Transverse colon (tissue), 4 donors: ENCODE measurements at regions not wholly inside any gene's neighbourhood (a gene's known extent, or its start where the extent isn't known, plus 50 kb on each side); places are given as distances from the start of the nearest gene placed in this dataset.
A peak's percentile ranks its signal among the peaks of the same experiment; 100 is the strongest.

Source experiments
- DNase-seq: peaks from one replicate; pipeline ENCODE4 v3.0.0-alpha.2; 2019
- H3K27ac ChIP-seq, 4 donors: fragments of 200-600 bp; sonication (generic); 2 replicates each; pipeline ENCODE4 v1.5.1; 2016 to 2018; ENCODE audit warnings: inconsistent platforms in 4 of 4
- H3K27me3 ChIP-seq: fragments of 200-600 bp; sonication (generic); 2 replicates; pipeline ENCODE4 v1.5.1; 2017; ENCODE audit warnings: inconsistent platforms
- H3K36me3 ChIP-seq, 4 donors: fragments of 200-600 bp; sonication (generic); 2 replicates each; pipeline ENCODE4 v1.5.1; 2017 to 2019; ENCODE audit warnings: inconsistent platforms in 4 of 4
- H3K4me1 ChIP-seq, 4 donors: fragments of 200-600 bp; sonication (generic); 2 replicates each; pipeline ENCODE4 v1.5.1; 2017 to 2020; ENCODE audit warnings: inconsistent platforms in 4 of 4
- H3K4me3 ChIP-seq, 4 donors: fragments of 200-600 bp; sonication (generic); 1 replicate in 1 of 4; 2 replicates in 3 of 4; pipeline versions ENCODE4 v1.5.1 to v1.6.1; 2017 to 2019; ENCODE audit warnings: inconsistent platforms in 4 of 4
- H3K9me3 ChIP-seq, 2 donors: fragments of 200-600 bp; sonication (generic); 2 replicates each; pipeline ENCODE4 v1.5.1; 2017 to 2019; ENCODE audit warnings: inconsistent platforms in 2 of 2
- CTCF ChIP-seq, 5 experiments: fragments of 200-600 bp in 3 of 5; fragments of 450-650 bp in 2 of 5; sonication (generic) in 3 of 5; IDR thresholded peaks; 1 replicate in 2 of 5; 2 replicates in 3 of 5; pipeline ENCODE4 v1.5.1; 2016 to 2017; ENCODE audit warnings: antibody characterized with exemption in 5 of 5, inconsistent platforms in 3 of 5, mild to moderate bottlenecking in 2 of 5, moderate library complexity in 1 of 5
- EP300 ChIP-seq: sonication (generic); formaldehyde crosslinking; IDR thresholded peaks from one replicate; pipeline ENCODE4 v1.6.1; 2017; ENCODE audit warnings: antibody characterized with exemption, low read depth
- POLR2A ChIP-seq: fragments of 450-650 bp; IDR thresholded peaks from one replicate; pipeline ENCODE4 v1.6.1; 2016; ENCODE audit warnings: antibody characterized with exemption, mild to moderate bottlenecking, moderate library complexity
- POLR2AphosphoS5 ChIP-seq, 3 donors: sonication (generic); formaldehyde crosslinking; IDR thresholded peaks; one replicate each; pipeline ENCODE4 v1.6.1; 2016; ENCODE audit warnings: antibody characterized with exemption in 3 of 3
- WGBS, 2 donors: methylation state at CpG; one replicate each; pipeline ENCODE4 v1.1.5; 2018; ENCODE audit warnings: low coverage in 1 of 2; 5-methylcytosine and 5-hydroxymethylcytosine counted together
- in situ Hi-C, 4 donors: fragments of 200-750 bp; cut with MboI; loops; one replicate each; pipeline versions ENCODE4 v1.15.0 to v1.15.1; 2017; ENCODE audit warnings: low sequenced_read_pairs in 3 of 4, low pct_ligation_motif_present in 1 of 4, low pct_unique_long_range_greater_than_20kb in 1 of 4
- intact Hi-C: fragments of 100-400 bp; cut with DNase I; formaldehyde crosslinking; loops from one replicate; pipeline ENCODE4 v1.15.1; 2023; ENCODE audit warnings: low total_unique reads

- H3K27me3 ChIP-seq: peaks cover 66% of the 10 kb centered on the region
- TF ChIP-seq CTCF (IDR thresholded peaks at IDR 0.05) (no peak), EP300 (no peak), POLR2AphosphoS5 (IDR thresholded peaks at IDR 0.05) (no peak), POLR2A (no peak)
- no peaks in the 10 kb centered on the region for H3K9me3 ChIP-seq
- no peak overlapping the region for H3K27ac ChIP-seq
- H3K36me3 ChIP-seq: no peaks in the 10 kb centered on the region
- 72% methylated on average over 12 of the region's 12 CpGs; no CpG with 5 or more reads in 1 of the 2 donors for WGBS, 2 donors
- DNase-seq: no peak
- intact Hi-C loops (no loop called here), in situ Hi-C loops (no loop called here)
- no peaks in the 10 kb centered on the region for H3K4me1 ChIP-seq
- no peak overlapping the region for H3K4me3 ChIP-seq
Observed at GRCh38 chr11:64485074-64485473, 70.7 kb upstream of the SLC22A11 start.

- in situ Hi-C loops (no loop called here), intact Hi-C loops (no loop called here)
- TF ChIP-seq EP300 (no peak), POLR2A (no peak), POLR2AphosphoS5 (IDR thresholded peaks at IDR 0.05) (no peak), CTCF (IDR thresholded peaks at IDR 0.05) (peak; percentile 57 to 73 (median 66))
- no peaks in the 10 kb centered on the region for H3K9me3 ChIP-seq
- no peaks in the 10 kb centered on the region for H3K36me3 ChIP-seq
- no peaks in the 10 kb centered on the region for H3K4me1 ChIP-seq
- H3K27me3 ChIP-seq: peaks cover 77% of the 10 kb centered on the region
- peak; percentile 63 for DNase-seq
- WGBS, 2 donors: 0 to 24% methylated on average over 12 to 26 of the region's 26 CpGs
- H3K27ac ChIP-seq: no peak overlapping the region
- no peak overlapping the region for H3K4me3 ChIP-seq
Observed at GRCh38 chr11:64489831-64490441, 65.8 kb upstream of the SLC22A11 start.

GRCh38 chr11:64490562-64491216, 65.1 kb upstream of the SLC22A11 start:
- in situ Hi-C loops: no loop called here
- Histone ChIP-seq H3K4me3 (no peak overlapping the region), H3K4me1 (no peaks in the 10 kb centered on the region), H3K27ac (no peak overlapping the region), H3K36me3 (no peaks in the 10 kb centered on the region), H3K27me3 (peaks cover 75% of the 10 kb centered on the region), H3K9me3 (no peaks in the 10 kb centered on the region)
- intact Hi-C loops: no loop called here
- WGBS, 2 donors: 64 to 72% methylated on average over 9 to 22 of the region's 22 CpGs
- no peak for DNase-seq
- TF ChIP-seq POLR2A (no peak), EP300 (no peak), CTCF (IDR thresholded peaks at IDR 0.05) (no peak), POLR2AphosphoS5 (IDR thresholded peaks at IDR 0.05) (no peak)

- intact Hi-C loops: no loop called here
- H3K4me1 ChIP-seq: no peaks in the 10 kb centered on the region
- 43 to 71% methylated on average over 1 of the region's 1 CpG for WGBS, 2 donors
- in situ Hi-C loops: no loop called here
- no peak overlapping the region for H3K27ac ChIP-seq
- no peak for DNase-seq
- H3K9me3 ChIP-seq: no peaks in the 10 kb centered on the region
- no peaks in the 10 kb centered on the region for H3K36me3 ChIP-seq
- TF ChIP-seq POLR2A: no peak
- TF ChIP-seq POLR2AphosphoS5 (IDR thresholded peaks at IDR 0.05): no peak
- TF ChIP-seq EP300: no peak
- no peak for TF ChIP-seq CTCF (IDR thresholded peaks at IDR 0.05)
- H3K4me3 ChIP-seq: no peak overlapping the region
- H3K27me3 ChIP-seq: peaks cover 60% of the 10 kb centered on the region
Observed at GRCh38 chr11:64492561-64492960, 63.2 kb upstream of the SLC22A11 start.
